ENCODE measurements at regions not wholly inside any gene's neighbourhood (a gene's known extent, or its start where the extent isn't known, plus 50 kb on each side); places are given as distances from the start of the nearest gene placed in this dataset.

- TF ChIP-seq EZH2 (optimal IDR thresholded peaks at IDR 0.05; ENCODE audit: low read depth, low read length) (no peak), CTCF (IDR thresholded peaks at IDR 0.05; ENCODE audit: low read length) (no peak), EZH2phosphoT487 (IDR thresholded peaks at IDR 0.05; ENCODE audit: low read length) (no peak)
- no peaks in the 10 kb centered on the region for H3K9me3 ChIP-seq (replicated peaks; ENCODE audit: insufficient read depth, low read length)
- H3K4me1 ChIP-seq (ENCODE audit: low read length), result no peaks in the 10 kb centered on the region
- no peaks in the 10 kb centered on the region for H3K9me2 ChIP-seq (replicated peaks; ENCODE audit: insufficient read depth, low read length)
- no peaks in the 10 kb centered on the region for H3K79me2 ChIP-seq (ENCODE audit: low read length)
- no peaks in the 10 kb centered on the region for H3F3A ChIP-seq (ENCODE audit: insufficient read depth, low read length)
- H4K20me1 ChIP-seq (ENCODE audit: insufficient read depth, low read length), result no peaks in the 10 kb centered on the region
- no peak overlapping the region for H3K4me3 ChIP-seq (ENCODE audit: low read length)
- no peak for DNase-seq
- H3K9ac ChIP-seq (ENCODE audit: low read length), result no peak overlapping the region
- no peaks in the 10 kb centered on the region for H3K27me3 ChIP-seq (replicated peaks; ENCODE audit: insufficient read depth, low read length)
- H3K36me3 ChIP-seq (replicated peaks; ENCODE audit: insufficient read depth, low read length), result 0 out of 2 replicates have a peak, but pooled peaks cover under 1% of the 10 kb centered on the region
- no peak overlapping the region for H2AFZ ChIP-seq (ENCODE audit: low read length)
- H3K4me2 ChIP-seq (ENCODE audit: low read depth, low read length), result no peak overlapping the region
- H3K27ac ChIP-seq (ENCODE audit: low read length), result no peak overlapping the region
These were observed 55.6 kb upstream of the SNRPB2 start for GRCh38 chr20:16674243-16674642.

GRCh38 chr20:16672299-16672698 lies 57.5 kb upstream of the SNRPB2 start:
- no peak overlapping the region for H3K4me3 ChIP-seq (ENCODE audit: low read length)
- no peaks in the 10 kb centered on the region for H3F3A ChIP-seq (ENCODE audit: insufficient read depth, low read length)
- H3K4me2 ChIP-seq (ENCODE audit: low read depth, low read length), result no peak overlapping the region
- no peaks in the 10 kb centered on the region for H3K27me3 ChIP-seq (replicated peaks; ENCODE audit: insufficient read depth, low read length)
- H3K36me3 ChIP-seq (replicated peaks; ENCODE audit: insufficient read depth, low read length), result no peaks in the 10 kb centered on the region
- H3K27ac ChIP-seq (ENCODE audit: low read length), result no peak overlapping the region
- H3K9me3 ChIP-seq (replicated peaks; ENCODE audit: insufficient read depth, low read length), result no peaks in the 10 kb centered on the region
- no peak overlapping the region for H3K9ac ChIP-seq (ENCODE audit: low read length)
- no peaks in the 10 kb centered on the region for H4K20me1 ChIP-seq (ENCODE audit: insufficient read depth, low read length)
- DNase-seq, result no peak
- no peaks in the 10 kb centered on the region for H3K9me2 ChIP-seq (replicated peaks; ENCODE audit: insufficient read depth, low read length)
- H3K4me1 ChIP-seq (ENCODE audit: low read length), result no peaks in the 10 kb centered on the region
- no peak overlapping the region for H2AFZ ChIP-seq (ENCODE audit: low read length)
- TF ChIP-seq EZH2phosphoT487 (IDR thresholded peaks at IDR 0.05; ENCODE audit: low read length) (no peak), EZH2 (optimal IDR thresholded peaks at IDR 0.05; ENCODE audit: low read depth, low read length) (no peak), CTCF (IDR thresholded peaks at IDR 0.05; ENCODE audit: low read length) (no peak)
- no peaks in the 10 kb centered on the region for H3K79me2 ChIP-seq (ENCODE audit: low read length)

- no peak for DNase-seq
- Histone ChIP-seq H3K27me3 (replicated peaks; ENCODE audit: insufficient read depth, low read length) (no peaks in the 10 kb centered on the region), H3K36me3 (replicated peaks; ENCODE audit: insufficient read depth, low read length) (no peaks in the 10 kb centered on the region), H3F3A (ENCODE audit: insufficient read depth, low read length) (no peaks in the 10 kb centered on the region), H3K4me1 (ENCODE audit: low read length) (no peaks in the 10 kb centered on the region), H4K20me1 (ENCODE audit: insufficient read depth, low read length) (no peaks in the 10 kb centered on the region), H3K9ac (ENCODE audit: low read length) (no peak overlapping the region), H3K79me2 (ENCODE audit: low read length) (no peaks in the 10 kb centered on the region), H3K4me3 (ENCODE audit: low read length) (no peak overlapping the region), H3K27ac (ENCODE audit: low read length) (no peak overlapping the region), H3K9me2 (replicated peaks; ENCODE audit: insufficient read depth, low read length) (no peaks in the 10 kb centered on the region), H2AFZ (ENCODE audit: low read length) (no peak overlapping the region), H3K4me2 (ENCODE audit: low read depth, low read length) (no peak overlapping the region), H3K9me3 (replicated peaks; ENCODE audit: insufficient read depth, low read length) (no peaks in the 10 kb centered on the region)
- TF ChIP-seq CTCF (IDR thresholded peaks at IDR 0.05; ENCODE audit: low read length), result no peak
- no peak for TF ChIP-seq EZH2 (optimal IDR thresholded peaks at IDR 0.05; ENCODE audit: low read depth, low read length)
- no peak for TF ChIP-seq EZH2phosphoT487 (IDR thresholded peaks at IDR 0.05; ENCODE audit: low read length)
These were observed 58.1 kb upstream of the SNRPB2 start for GRCh38 chr20:16671753-16672152.

Measured in MM.1S (cell line).